PFSK-1 (cell line): ENCODE measurements at regions not wholly inside any gene's neighbourhood (a gene's known extent, or its start where the extent isn't known, plus 50 kb on each side); places are given as distances from the start of the nearest gene placed in this dataset.

Source experiments
- FOXP2 ChIP-seq: optimal IDR thresholded peaks from 2 replicates; pipeline ENCODE3; 2011; ENCODE audit warnings: borderline replicate concordance, control low read depth, inconsistent platforms; ENCODE audit not compliant: insufficient read depth; ENCODE audit errors: extremely low read length, extremely low read depth
- POLR2AphosphoS5 ChIP-seq: IDR thresholded peaks from 2 replicates; pipeline ENCODE4 v1.6.1; 2012; ENCODE audit warnings: low read depth, mild to moderate bottlenecking, control low read depth, low read length, moderate library complexity
- SIN3A ChIP-seq: IDR thresholded peaks from 2 replicates; pipeline ENCODE4 v1.6.1; 2012; ENCODE audit warnings: mild to moderate bottlenecking, low read length, moderate library complexity, borderline replicate concordance; ENCODE audit not compliant: insufficient read depth
- TAF1 ChIP-seq: IDR thresholded peaks from 2 replicates; pipeline ENCODE4 v1.6.1; 2012; ENCODE audit warnings: low read length, control low read depth, borderline replicate concordance; ENCODE audit not compliant: insufficient read depth
- TF ChIP-seq, protein P1 (sequence below), 2 experiments: IDR thresholded peaks; 2 replicates each; pipeline versions ENCODE4 v1.6.1 to v1.8.0; 2011 to 2012; ENCODE audit warnings: low read depth in 2 of 2, low read length in 2 of 2, control low read depth in 1 of 2, inconsistent platforms in 1 of 2, mild to moderate bottlenecking in 1 of 2, moderate library complexity in 1 of 2; ENCODE audit not compliant: insufficient read depth in 1 of 2

DNA sequence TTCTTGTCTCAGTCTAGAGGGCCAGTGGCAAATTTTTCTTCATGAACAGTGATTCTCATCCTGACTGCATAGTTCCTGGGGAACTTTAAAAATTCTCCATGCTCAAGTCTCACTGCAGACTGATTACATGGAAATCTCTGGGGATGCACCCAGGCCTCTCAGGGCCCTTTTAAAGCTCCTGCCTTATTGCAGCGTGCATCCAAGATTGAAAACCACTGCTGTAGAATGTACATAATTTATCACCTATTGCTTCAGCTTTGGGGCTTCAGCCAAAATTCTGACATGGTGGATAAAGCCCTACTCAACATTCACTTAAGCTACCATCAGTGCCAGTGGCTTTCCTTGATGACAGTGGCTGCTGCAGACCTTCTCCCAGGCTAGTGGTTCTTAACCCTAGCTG is 143.8 kb downstream of the BTBD3 start:
- TF ChIP-seq POLR2AphosphoS5 (no peak), TAF1 (no peak), SIN3A (no peak), FOXP2 (no peak)
- TF ChIP-seq, protein P1, sequence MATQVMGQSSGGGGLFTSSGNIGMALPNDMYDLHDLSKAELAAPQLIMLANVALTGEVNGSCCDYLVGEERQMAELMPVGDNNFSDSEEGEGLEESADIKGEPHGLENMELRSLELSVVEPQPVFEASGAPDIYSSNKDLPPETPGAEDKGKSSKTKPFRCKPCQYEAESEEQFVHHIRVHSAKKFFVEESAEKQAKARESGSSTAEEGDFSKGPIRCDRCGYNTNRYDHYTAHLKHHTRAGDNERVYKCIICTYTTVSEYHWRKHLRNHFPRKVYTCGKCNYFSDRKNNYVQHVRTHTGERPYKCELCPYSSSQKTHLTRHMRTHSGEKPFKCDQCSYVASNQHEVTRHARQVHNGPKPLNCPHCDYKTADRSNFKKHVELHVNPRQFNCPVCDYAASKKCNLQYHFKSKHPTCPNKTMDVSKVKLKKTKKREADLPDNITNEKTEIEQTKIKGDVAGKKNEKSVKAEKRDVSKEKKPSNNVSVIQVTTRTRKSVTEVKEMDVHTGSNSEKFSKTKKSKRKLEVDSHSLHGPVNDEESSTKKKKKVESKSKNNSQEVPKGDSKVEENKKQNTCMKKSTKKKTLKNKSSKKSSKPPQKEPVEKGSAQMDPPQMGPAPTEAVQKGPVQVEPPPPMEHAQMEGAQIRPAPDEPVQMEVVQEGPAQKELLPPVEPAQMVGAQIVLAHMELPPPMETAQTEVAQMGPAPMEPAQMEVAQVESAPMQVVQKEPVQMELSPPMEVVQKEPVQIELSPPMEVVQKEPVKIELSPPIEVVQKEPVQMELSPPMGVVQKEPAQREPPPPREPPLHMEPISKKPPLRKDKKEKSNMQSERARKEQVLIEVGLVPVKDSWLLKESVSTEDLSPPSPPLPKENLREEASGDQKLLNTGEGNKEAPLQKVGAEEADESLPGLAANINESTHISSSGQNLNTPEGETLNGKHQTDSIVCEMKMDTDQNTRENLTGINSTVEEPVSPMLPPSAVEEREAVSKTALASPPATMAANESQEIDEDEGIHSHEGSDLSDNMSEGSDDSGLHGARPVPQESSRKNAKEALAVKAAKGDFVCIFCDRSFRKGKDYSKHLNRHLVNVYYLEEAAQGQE (IDR thresholded peaks at IDR 0.05; ENCODE audit: insufficient read depth in 1 of 2, low read depth in 2 of 2, low read length in 2 of 2) = no peak
